NCI-H2081 (cell line): ENCODE measurements at regions not wholly inside any gene's neighbourhood (a gene's known extent, or its start where the extent isn't known, plus 50 kb on each side); places are given as distances from the start of the nearest gene placed in this dataset.

Experiments
- DNase-seq, 2 experiments: peaks; one replicate each; lab custom pipeline; 2025; lab: John Stamatoyannopoulos, UW

DNA sequence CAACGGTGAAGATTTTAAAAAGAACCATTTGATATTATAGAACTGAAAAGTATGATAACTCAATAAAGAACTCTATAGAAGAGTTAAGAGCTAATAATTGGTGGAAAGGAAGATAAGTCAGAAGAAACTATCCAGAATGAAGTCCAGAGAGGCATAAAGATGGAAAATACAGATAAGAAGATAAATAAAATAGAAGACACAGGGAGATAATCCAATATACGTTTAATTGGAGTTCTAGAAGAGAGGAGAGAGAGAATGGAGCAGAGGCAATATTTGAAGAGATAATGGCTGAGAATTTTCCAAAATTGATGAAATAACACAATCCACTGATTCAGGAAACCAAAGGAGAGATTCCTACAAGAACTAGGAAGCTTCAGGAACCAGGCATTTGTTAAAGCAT, 49.8 kb upstream of the EPHB3 start:
- DNase-seq = no peak
